ENCODE measurements at regions not wholly inside any gene's neighbourhood (a gene's known extent, or its start where the extent isn't known, plus 50 kb on each side); places are given as distances from the start of the nearest gene placed in this dataset.
"Not testable (repeated sequence)": the region's sequence is repeated elsewhere in the genome, so short reads cannot be mapped to it uniquely, and the experiment has no call there.

DNA sequence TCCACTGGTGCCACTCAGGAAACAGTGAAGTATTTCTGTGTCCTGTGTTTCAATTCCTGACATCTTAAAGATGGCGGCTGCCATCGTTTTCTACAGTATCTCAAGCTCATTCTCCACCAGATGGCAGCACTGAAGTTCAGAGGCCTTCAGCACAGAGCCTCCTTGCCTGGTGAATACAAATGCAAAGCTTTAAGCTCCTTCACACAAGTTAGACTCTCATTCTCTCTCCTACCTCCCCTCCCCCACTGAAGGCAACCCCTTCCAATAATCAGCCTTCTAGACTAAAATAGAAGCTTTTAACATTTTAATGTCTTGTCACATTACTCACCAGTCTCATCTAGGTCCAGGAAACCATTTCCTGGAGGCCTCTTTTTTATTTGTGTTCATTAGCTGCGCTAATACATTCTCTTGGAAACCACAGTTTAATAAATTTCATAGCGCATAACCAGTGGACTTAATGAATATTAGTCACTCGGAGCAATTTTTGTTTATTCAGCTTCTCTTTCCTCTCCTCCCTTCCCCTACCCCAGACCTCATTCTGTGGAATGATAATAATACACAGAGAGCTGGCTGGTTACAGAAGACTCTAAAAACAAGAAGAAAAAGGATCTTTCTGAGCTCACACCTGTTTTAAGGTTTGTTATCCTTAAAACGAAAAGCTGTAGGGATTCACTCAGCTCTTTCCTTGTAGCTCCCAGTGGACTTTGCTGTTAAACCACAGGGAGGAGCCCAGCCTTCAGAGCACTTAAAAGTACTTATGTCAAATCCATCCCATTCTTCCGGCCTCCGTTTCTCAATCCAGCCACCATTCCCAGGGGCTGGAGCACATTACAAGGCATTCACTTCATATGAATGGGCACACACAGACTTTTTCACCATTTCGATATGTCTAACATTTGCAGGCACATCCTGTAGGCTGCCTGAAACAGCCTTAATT is 384.9 kb downstream of the HLX start:
- peak in 1 of 2 donors; percentile 44 for ATAC-seq

DNA sequence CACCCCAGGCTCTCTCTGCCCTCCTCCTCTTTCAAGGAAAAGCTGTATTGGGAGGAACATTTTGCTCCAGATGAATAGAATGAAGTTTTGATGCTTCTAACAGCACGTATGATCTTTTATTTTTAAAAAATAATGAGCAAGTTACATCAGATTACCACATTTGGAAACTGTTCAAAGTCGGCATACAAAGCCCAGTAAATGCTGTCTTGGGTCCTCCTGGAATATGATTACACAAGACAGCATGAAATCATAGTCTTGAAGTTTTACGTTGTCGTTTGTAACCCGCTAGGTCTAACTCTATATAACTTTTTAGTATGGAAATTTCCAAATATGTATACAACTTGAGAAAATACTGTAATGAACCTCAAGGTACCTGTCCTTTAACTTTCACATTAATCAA is 385.6 kb downstream of the HLX start:
- ATAC-seq, result no peak

DNA sequence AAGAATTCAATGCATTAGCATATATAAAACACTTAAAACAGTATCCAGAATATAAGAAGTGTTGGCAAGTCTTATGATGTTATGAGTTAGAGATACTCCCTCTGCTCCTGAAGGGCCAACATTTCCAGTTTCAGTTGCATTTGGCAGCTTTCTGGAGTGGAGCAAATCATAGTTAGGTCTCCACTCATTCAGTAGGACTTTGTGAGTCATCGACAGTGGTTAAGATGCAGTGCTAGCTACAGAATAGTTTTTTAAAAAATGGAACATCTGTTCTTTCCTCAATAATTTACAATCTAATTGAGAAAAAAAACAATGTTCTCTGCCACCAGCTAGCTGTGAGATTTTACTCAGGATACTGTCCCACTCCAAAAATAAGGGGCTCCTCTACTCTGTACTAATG is 389.1 kb downstream of the HLX start:
- ATAC-seq, result no peak

DNA sequence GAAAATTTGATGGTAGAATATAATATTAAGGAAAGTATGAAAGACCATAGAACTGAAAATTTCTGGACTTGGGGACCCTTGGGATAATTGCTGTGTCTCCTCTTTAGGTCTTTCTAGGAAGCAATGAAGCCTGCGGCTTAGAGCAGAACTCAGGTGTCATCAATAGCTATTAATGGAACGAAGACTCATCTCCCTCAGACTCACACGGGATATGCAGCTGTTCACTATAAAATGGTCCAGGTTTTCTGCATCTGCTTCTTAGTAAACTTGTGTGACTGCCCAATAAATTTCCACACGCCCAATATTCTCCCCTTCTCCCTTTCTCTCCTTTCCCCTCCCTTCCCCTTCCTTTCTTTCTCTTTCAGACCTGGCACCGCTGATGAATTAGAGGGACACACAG is 392.5 kb downstream of the HLX start:
- ATAC-seq, result no peak

DNA sequence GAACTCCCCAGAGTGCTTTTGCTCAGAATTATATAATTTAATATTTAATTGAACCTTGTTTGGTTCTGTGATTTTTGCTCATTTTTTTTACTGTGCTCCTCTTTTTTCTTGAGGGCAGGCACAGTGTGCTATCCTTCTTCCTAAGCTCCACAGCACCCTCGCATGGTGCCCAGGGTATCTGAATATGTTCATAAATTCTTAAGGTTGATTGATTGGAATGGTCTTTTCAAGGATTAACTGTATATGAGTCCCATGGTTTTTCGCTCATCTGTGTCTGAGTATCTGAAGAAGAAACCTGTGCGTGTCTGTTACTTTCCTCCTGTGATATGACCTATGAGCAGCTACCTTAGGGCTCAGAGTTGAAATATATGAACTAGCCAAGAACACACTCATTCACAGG is 393.7 kb downstream of the HLX start:
- no peak for ATAC-seq

DNA sequence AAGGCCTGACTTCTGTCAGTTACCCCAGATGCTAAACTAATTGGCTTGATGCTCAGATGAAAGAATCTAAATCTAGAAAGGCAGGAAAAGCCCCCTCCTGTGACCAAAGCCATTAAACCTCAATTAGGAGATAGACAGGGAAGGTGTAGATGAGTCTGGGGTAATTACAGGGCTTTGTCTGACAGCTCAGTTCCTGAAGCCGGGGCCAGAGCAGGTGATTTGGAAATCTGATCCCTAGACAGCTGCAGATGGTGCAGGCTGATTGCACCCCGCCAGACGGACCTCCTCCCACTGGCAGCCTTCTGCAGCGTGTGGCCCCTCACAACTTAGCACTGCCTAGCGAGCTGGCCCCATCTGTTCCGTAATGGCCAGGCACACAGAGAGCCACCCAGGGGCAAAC is 395.1 kb downstream of the HLX start:
- ATAC-seq, result no peak

DNA sequence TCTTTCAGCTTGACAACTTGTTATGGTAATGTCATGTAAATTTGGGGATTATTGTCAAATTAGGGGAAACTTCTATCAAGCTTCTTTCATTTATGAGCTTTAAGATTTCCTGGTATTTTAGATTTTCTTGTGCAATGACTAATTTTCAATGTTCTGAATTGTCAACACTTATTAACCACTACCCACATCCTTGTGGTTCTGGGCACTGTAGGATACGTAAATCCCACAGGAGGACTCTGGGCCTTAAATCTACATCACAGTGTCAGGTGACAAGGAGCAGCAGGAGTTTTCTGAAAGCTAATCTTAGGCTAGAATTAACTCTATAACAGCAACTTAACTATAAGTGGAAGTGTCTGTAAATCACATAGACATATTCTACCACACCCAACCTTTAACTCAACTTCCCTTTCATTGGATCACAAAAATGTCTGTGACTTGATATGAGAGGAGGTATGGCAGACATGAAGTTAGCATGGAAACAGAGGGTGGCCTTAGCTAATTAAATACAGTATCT is 397.7 kb downstream of the HLX start:
- peak in 1 of 2 donors; percentile 17 for ATAC-seq

DNA sequence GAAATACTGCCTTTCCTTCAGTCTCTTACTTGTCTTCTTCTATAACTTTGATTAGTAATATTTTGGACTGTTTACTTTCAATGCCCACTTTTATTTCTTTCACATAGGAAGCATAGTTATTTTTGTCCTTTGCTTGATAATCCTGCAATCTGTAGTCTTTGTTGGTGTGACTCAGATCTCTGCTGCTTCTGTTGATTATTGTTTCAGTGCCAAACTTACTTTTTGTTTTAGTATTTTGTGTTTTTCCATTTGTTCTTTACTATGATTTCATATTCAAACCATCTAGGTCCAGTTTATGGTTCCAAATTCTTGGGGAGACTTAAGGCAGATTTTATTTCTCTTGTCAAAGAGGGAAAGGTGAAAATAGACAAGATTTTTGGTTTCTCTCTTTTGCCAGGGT is 399.9 kb downstream of the HLX start:
- no peak for ATAC-seq

DNA sequence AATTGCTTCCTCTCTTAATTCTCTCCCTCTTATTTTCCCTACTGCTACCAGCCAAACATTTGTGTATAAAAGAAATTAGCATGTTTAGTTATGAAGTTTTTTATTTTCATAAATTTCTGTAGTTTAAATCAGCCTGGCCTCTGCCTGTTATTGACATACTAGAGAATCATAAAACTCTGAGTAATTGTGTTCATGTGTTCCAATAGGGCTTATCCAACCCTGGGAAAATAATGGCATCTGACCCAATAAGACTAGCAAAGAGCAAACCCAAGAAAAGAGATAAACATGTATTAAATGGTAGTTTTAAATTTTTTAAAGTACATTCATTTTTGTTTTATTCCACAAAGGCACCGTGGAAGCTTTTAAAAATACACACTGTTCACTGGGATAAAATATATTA is 404.3 kb downstream of the HLX start:
- ATAC-seq, result no peak

DNA sequence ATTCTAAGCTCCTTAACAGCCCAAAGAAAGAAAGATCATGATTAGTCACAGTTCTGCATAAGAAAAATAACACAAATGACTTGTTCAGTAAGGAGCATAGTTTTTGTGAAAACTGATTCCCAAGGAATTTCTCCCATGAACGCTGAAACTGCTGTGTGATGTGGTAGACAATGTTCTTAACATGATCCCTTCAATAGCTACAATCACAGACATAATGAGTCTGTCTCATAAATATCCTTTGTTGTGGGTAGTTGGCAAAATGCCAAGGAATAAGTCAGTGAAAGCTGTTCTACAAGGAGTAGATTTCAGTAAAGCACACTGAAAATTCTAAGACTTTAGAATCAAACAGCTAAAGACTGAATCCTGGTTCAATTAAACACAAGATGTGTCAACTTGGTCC is 404.8 kb downstream of the HLX start:
- no peak for ATAC-seq

DNA sequence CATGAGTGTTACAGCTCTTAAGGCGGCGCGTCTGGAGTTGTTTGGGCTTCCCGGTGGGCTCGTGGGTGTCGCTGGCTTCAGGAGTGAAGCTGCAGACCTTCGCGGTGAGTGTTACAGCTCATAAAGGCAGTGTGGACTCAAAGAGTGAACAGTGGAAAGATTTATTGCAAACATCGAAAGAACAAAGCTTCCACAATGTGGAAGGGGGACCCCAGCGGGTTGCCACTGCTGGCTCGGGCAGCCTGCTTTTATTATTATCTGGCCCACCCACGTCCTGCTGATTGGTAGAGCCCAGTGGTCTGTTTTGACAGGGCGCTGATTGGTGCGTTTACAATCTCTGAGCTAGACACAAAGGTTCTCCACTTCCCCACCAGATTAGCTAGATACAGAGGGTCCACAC is 405.7 kb downstream of the HLX start:
- ATAC-seq, result not testable (repeated sequence)

DNA sequence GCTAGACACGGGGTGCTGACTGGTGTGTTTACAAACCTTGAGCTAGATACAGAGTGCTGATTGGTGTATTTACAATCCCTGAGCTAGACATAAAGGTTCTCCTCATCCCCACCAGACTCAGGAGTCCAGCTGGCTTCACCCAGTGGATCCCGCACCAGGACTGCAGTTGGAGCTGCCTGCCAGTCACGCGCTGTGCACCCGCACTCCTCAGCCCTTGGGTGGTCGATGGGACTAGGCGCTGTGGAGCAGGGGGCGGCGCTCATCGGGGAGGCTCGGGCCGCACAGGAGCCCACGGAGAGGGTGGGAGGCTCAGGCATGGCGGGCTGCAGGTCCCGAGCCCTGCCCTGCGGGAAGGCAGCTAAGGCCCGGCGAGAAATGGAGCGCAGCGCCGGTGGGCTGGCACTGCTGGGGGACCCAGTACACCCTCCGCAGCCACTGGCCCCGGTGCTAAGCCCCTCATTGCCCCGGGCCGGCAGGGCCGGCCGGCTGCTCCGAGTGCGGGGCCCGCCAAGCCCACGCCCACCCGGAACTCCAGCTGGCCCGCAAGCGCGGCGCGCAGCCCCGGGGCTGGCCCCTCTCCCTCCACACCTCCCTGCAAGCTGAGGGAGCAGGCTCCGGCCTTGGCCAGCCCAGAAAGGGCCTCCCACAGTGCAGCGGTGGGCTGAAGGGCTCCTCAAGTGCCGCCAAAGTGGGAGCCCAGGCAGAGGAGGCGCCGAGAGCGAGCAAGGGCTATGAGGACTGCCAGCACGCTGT is 406.4 kb downstream of the HLX start:
- ATAC-seq, result not testable (repeated sequence)

DNA sequence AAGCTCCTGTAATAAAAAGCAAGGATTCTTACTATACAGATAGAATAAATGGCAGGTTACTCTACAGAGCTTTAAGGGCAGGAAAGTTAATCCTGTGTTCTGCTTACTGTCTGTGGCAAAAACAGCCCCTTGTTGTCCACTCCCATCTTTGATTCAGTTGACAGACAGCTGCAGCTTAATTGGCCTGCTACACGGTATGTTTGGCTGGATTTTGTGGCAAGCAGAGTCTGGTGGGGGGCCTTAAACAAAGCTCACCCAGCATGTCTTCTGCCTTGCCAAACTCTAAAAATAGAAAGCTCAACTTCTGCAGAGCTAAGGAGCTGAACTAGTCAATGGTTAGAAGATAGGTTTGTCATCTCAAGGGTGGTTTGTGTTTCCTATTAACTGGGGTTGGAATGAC is 407.2 kb downstream of the HLX start:
- no peak for ATAC-seq

DNA sequence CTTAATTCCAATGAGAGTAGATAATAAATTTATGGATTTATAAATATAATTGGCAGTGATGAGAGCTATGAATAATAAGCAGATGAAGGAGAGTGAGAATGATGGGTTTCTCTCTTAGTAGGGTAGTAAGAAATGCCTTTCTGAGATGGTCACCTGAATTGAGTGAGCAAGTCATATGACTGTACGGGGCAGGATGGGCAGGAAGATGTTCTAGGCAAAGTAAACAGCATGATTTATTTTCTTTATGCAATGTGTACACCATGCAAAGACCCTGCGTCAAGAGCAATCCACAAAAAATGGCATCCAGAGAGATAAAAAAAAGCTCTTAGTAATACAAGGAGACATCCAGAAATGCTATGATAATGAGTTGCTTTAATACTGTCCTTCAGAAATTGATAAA is 409.9 kb downstream of the HLX start:
- ATAC-seq, result no peak

DNA sequence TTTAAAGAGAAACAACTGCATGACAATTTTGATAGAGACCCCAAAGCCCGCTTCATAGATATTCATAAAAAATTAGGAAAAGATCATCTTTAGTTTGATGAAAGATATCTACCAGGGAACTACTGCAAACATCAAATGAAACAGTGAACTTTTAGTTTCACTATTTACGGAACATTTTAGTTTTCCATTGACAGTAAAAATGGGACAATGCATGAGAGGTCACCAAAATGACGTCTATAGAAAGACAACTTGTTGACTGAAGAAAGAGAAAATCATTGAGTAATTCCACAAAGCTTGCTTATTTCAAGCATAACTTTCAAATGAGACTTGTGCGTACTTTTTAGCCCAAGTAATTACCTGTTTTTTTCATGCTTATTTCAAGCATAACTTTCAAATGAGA is 411.4 kb downstream of the HLX start:
- ATAC-seq, result no peak

DNA sequence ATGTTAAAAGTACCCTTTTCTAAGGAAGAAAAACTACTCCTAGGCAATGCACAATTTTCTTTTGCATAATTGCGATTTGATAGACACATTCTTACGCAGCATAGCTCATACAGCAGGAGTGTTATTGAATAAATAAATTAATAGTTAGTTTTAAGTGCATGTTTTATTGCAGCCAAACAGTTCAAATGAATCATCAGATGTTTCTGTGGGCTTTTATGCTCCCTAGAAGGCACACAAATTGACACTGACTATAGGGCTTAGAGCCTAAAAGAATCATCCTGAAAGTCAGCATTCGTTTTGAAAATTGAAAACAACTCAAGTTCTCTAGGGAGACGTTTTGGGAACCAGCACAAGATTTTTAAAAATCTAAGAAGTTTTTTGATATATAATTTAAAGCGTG is 411.9 kb downstream of the HLX start:
- ATAC-seq, result no peak

DNA sequence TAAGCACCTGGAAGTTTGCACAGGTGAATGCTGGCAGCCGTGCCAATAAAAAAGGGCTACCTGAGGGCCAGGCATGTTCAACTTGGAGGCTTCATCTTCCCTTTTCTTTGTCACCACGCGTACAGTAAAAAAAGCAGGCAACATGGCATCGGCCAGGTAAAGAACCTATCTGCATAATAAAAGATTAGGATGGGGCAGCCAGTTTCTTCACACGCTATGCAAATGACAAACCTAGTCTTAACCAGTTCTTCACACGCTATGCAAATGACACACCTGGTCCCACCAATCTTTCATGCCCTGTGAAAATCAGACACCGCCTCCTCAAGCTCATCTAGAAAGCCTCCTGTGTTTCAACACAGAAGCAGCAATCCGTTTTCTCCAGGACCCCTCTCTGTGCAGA is 413.4 kb downstream of the HLX start:
- ATAC-seq, result no peak

DNA sequence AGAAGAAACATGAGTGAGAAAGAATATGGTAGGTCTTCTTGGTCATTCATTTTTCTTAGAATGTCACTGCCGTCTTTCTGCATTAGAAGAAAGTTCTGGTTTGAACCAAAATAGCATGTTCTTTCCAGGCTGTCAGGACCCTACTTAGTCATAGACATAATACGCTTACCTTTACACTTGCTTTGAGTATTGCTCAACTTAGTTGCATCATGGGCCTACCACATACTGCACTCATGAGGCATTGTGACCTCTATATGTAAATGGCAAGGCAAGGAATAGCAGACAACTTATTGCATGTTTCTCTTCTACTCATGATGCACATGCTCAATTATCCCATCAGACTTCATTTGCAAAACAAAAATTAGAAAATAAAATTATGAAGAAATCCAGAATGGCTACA is 415.0 kb downstream of the HLX start:
- no peak for ATAC-seq

DNA sequence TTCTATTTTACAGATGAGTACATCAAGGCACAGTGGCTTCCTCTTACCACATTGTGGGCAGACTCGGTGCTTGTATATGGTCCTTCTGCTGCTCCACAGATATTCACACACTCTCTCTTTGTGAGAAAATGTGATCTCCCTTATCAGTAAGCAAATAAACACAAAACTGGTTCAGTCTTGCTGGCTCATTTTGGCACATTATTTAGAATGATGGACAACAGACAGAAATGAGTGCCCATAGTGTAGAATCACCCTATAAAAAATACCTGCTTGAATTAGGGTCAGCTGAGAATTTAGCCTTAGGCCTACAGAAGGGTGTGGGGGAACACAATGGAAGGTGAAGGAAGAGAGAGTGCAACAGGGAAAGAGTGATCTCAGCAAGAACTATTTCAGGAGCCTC is 423.1 kb downstream of the HLX start:
- ATAC-seq, result no peak

DNA sequence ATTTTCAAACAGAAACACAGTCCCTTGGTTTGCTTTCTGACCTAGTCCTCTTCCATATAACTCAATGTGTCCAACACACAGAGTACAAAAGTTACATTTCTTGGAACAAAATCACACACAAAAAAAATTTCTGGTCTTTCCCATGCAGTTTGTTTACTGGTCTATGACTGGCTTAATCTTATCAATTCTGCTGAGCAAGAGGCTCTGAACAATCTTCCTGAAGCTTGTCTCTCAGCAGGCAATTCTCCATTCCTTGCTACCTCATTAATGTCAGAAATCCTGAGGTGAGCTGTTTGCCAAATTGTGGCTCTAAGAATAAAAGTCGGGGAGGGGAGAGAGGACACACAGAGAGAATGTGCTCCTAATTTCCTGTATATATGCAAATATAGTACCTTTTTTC is 423.6 kb downstream of the HLX start:
- no peak for ATAC-seq

DNA sequence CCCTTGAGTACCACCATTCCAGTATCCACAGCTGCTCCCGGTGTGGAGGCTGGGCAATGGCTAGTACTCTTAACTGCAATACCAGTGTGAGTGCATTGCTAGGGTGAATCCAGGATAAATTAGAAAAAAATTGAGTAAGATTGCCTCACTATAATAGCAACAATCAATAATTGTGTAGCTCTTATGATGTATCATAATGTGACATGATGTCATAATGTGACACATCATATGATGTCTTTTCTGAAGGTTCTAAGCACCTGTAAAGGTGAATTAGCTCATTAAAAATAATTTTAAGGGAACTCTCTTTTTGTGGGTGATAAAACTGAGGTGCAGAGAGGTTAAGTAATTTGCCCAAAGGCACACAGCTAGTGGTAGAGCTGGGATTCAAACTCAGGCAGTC is 424.4 kb downstream of the HLX start:
- ATAC-seq, result no peak

DNA sequence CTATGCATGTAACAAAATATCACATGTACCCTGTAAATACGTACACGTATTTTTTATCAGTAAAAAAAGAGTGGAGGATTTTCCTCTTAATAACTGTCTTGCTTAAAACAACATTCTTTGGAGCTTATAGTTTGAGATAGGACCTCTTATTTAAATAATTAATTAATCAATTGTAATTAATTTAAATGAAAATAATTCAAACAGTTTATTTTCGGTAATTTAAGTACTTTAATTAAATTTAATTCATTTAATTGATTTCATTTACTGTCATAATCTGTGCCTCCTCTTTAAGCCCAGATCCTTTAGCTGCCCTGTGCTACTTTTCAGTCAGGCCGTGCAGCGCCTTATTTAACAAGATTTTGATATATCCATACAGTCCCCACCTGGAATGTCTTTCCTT is 427.0 kb downstream of the HLX start:
- no peak for ATAC-seq

DNA sequence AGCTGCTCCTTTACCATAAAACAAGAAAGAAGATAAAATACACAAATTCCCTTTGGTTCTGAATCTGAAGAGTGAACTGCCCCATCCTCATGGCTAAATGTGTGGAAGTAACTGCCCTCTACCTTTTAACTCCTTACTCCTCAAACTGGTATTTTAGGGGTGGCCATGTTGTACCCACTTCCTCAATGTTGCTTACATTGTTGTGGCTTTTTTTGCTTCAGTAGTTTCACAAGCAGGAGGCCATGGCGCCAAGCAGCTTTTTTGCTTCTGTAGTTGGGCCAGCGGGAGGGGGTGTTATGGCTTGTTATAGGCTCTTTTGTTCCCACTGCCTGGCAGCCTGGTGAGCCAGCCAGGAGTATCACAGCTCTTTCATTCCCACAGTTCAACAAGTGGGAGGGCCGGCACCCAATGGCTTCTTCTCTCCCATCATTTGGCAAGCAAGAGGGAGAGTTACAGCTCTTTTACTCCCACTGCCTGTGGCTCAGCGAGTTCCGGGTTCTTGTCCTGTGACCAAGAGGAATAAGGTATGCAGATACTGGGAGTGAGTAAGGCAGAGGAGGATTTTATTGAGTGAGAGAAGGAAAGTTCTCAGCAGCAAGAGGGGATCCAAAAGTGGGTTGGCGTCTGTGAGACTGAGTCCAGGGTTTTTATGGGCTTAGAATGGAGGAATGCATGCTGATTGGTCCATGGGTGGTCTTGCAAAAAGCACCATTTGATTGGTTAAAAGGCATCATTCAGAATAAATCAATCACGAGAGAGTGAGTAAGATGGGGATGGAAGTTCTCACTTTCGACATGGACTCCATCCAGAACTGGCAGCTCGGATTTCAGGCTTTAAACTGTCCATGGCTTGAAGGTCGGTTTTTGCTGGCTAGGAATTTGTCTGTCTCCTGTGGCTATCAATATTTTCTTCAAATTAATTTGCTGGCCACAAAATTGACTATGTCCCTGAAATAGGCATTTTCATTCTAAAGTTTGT is 429.6 kb downstream of the HLX start:
- no peak for ATAC-seq
